HCT116 (cell line): ENCODE measurements at regions not wholly inside any gene's neighbourhood (a gene's known extent, or its start where the extent isn't known, plus 50 kb on each side); places are given as distances from the start of the nearest gene placed in this dataset.

ENCODE experiments used
- ATAC-seq: fragments of 200-7000 bp; cut with Tn5 transposase; 2 replicates; pipeline ENCODE4 v1.9.1; 2020; ENCODE audit warnings: mild to moderate bottlenecking, moderate library complexity
- BruUV-seq: library from RNA; stranded (reverse); fragments of 400-500 nt; replicated peaks from 2 replicates; lab custom pipeline; 2021; lab: Mats Ljungman, UMichigan
- CTCF ChIA-PET: fragments of 300-600 bp; sonication (Branson Sonifier 250); formaldehyde crosslinking; loops from one replicate; lab custom pipeline; 2021; ENCODE audit warnings: antibody characterized with exemption; lab: Charles Lee
- POLR2A ChIA-PET: fragments of 300-600, 350-600 bp; sonication (Branson Sonifier 250); formaldehyde crosslinking; loops from one replicate; lab custom pipeline; 2021; ENCODE audit warnings: antibody characterized with exemption; lab: Charles Lee
- RAD21 ChIA-PET, 2 experiments: fragments of 300-600 bp; sonication (Branson Sonifier 250); formaldehyde crosslinking; loops; one replicate each; lab custom pipeline; 2023; ENCODE audit warnings: low total read pairs in 2 of 2; ENCODE audit not compliant: uncharacterized antibody in 2 of 2, unreplicated experiment in 2 of 2, low non-redundant PET in 1 of 2; lab: Charles Lee
- DNase-seq: peaks from one replicate; pipeline ENCODE4 v3.0.0-alpha.2; 2010; ENCODE audit warnings: low read depth, low spot score
- H2AFZ ChIP-seq: fragments of 200-600 bp; shearing (Covaris generic), sonication (generic); 2 replicates; pipeline ENCODE4 v1.6.1; 2017; ENCODE audit warnings: low read depth, mixed run types, mixed read lengths, antibody characterized with exemption, low read length; ENCODE audit not compliant: poor library complexity, severe bottlenecking
- H3K27ac ChIP-seq: 2 replicates; pipeline ENCODE4 v1.5.1; 2012; ENCODE audit warnings: low read depth, low read length
- H3K27me3 ChIP-seq: fragments of 200-600 bp; sonication (generic); 2 replicates; pipeline ENCODE4 v1.6.1; 2016; ENCODE audit warnings: mixed run types, low read length, mixed read lengths; ENCODE audit not compliant: insufficient read depth
- H3K36me3 ChIP-seq, 2 experiments: fragments of 200-500 bp in 1 of 2; fragments of 200-600 bp in 1 of 2; sonication (Bioruptor generic) in 1 of 2; sonication (generic) in 1 of 2; 2 replicates each; pipeline versions ENCODE4 v1.5.1 to v1.6.1; 2014 to 2016; ENCODE audit warnings: low read length in 2 of 2, inconsistent platforms in 1 of 2, mixed read lengths in 1 of 2, mixed run types in 1 of 2; ENCODE audit not compliant: insufficient read depth in 2 of 2, control insufficient read depth in 1 of 2
- H3K4me1 ChIP-seq, 2 experiments: fragments of 200-600 bp in 1 of 2; sonication (generic) in 1 of 2; 2 replicates each; pipeline versions ENCODE4 v1.5.1 to v1.6.1; 2012 to 2017; ENCODE audit warnings: low read length in 2 of 2, inconsistent platforms in 1 of 2, mild to moderate bottlenecking in 1 of 2, mixed read lengths in 1 of 2, mixed run types in 1 of 2, moderate library complexity in 1 of 2; ENCODE audit not compliant: insufficient read depth in 2 of 2, control insufficient read depth in 1 of 2
- H3K4me2 ChIP-seq: fragments of 200-600 bp; sonication (generic); 2 replicates; pipeline ENCODE4 v1.6.1; 2017; ENCODE audit warnings: mixed run types, low read length, mixed read lengths
- H3K4me3 ChIP-seq, 2 experiments: fragments of 200-600 bp in 1 of 2; sonication (generic) in 1 of 2; replicated peaks in 1 of 2; 2 replicates each; pipeline ENCODE4 v1.5.1; 2011 to 2016; ENCODE audit warnings: low read length in 2 of 2, control low read depth in 1 of 2, low read depth in 1 of 2, mild to moderate bottlenecking in 1 of 2, mixed read lengths in 1 of 2, mixed run types in 1 of 2
- H3K79me2 ChIP-seq: fragments of 200-600 bp; sonication (generic); 2 replicates; pipeline ENCODE4 v1.6.1; 2017; ENCODE audit warnings: mild to moderate bottlenecking, mixed run types, low read length, moderate library complexity, mixed read lengths; ENCODE audit not compliant: insufficient read depth
- H3K9ac ChIP-seq: fragments of 200-600 bp; sonication (generic); 2 replicates; pipeline ENCODE4 v1.6.1; 2016; ENCODE audit warnings: low read length, mixed read lengths
- H3K9me2 ChIP-seq: fragments of 200-600 bp; sonication (generic), shearing (Covaris generic); 2 replicates; pipeline ENCODE4 v1.6.1; 2017; ENCODE audit warnings: mixed run types, mild to moderate bottlenecking, moderate library complexity; ENCODE audit not compliant: insufficient read depth
- H3K9me3 ChIP-seq, 2 experiments: fragments of 200-500 bp in 1 of 2; fragments of 200-600 bp in 1 of 2; sonication (Bioruptor generic) in 1 of 2; sonication (generic) in 1 of 2; 2 replicates each; pipeline ENCODE4 v1.6.1; 2014 to 2017; ENCODE audit warnings: low read length in 2 of 2, mixed read lengths in 2 of 2, inconsistent platforms in 1 of 2, low read depth in 1 of 2, mild to moderate bottlenecking in 1 of 2, mixed run types in 1 of 2, moderate library complexity in 1 of 2; ENCODE audit not compliant: control insufficient read depth in 1 of 2, insufficient read depth in 1 of 2
- H4K20me1 ChIP-seq: fragments of 200-600 bp; sonication (generic), shearing (Covaris generic); 2 replicates; pipeline ENCODE4 v1.6.1; 2017; ENCODE audit warnings: mixed run types, mild to moderate bottlenecking, moderate library complexity; ENCODE audit not compliant: insufficient read depth
- ATF3 ChIP-seq: IDR thresholded peaks from 2 replicates; pipeline ENCODE4 v1.6.1; 2012
- CBX3 ChIP-seq: IDR thresholded peaks from 2 replicates; pipeline ENCODE4 v1.6.1; 2012; ENCODE audit warnings: low read depth
- CEBPB ChIP-seq: IDR thresholded peaks from 2 replicates; pipeline ENCODE4 v1.6.1; 2012; ENCODE audit warnings: low read depth
- EGR1 ChIP-seq: IDR thresholded peaks from 2 replicates; pipeline ENCODE4 v1.6.1; 2012; ENCODE audit warnings: low read depth
- EZH2 ChIP-seq: fragments of 200-600 bp; sonication (generic); IDR thresholded peaks from 2 replicates; pipeline ENCODE4 v1.6.1; 2017; ENCODE audit warnings: antibody characterized with exemption, mixed run types
- RAD21 ChIP-seq: IDR thresholded peaks from 2 replicates; pipeline ENCODE4 v1.6.1; 2012; ENCODE audit warnings: low read depth, mild to moderate bottlenecking
- SP1 ChIP-seq: IDR thresholded peaks from 2 replicates; pipeline ENCODE4 v1.6.1; 2012; ENCODE audit warnings: low read depth
- intact Hi-C: fragments of 100-400 bp; cut with micrococcal nuclease; formaldehyde crosslinking; loops from 2 replicates; pipeline ENCODE4 v1.10.0; 2022
- TF ChIP-seq, protein P1 (sequence below): IDR thresholded peaks from 2 replicates; pipeline ENCODE4 v1.6.1; 2011; ENCODE audit warnings: mild to moderate bottlenecking, low read length, moderate library complexity; ENCODE audit not compliant: insufficient replicate concordance; ENCODE audit errors: extremely low read depth
- TF ChIP-seq, protein P2 (sequence below): IDR thresholded peaks from 2 replicates; pipeline ENCODE4 v1.6.1; 2012; ENCODE audit warnings: low read depth

- H3K9me2 ChIP-seq = no peaks in the 10 kb centered on the region
- no peak overlapping the region for H2AFZ ChIP-seq
- H4K20me1 ChIP-seq = no peaks in the 10 kb centered on the region
- H3K4me3 ChIP-seq = no peak overlapping the region
- BruUV-seq = no TSS peak
- H3K9ac ChIP-seq = no peak overlapping the region
- ChIA-PET CTCF (no interaction called here), POLR2A (no interaction called here), RAD21 (no interaction called here)
- TF ChIP-seq RAD21 (no peak), CEBPB (no peak), SP1 (no peak), ATF3 (no peak), EGR1 (no peak), EZH2 (no peak), CBX3 (no peak)
- TF ChIP-seq, protein P1, sequence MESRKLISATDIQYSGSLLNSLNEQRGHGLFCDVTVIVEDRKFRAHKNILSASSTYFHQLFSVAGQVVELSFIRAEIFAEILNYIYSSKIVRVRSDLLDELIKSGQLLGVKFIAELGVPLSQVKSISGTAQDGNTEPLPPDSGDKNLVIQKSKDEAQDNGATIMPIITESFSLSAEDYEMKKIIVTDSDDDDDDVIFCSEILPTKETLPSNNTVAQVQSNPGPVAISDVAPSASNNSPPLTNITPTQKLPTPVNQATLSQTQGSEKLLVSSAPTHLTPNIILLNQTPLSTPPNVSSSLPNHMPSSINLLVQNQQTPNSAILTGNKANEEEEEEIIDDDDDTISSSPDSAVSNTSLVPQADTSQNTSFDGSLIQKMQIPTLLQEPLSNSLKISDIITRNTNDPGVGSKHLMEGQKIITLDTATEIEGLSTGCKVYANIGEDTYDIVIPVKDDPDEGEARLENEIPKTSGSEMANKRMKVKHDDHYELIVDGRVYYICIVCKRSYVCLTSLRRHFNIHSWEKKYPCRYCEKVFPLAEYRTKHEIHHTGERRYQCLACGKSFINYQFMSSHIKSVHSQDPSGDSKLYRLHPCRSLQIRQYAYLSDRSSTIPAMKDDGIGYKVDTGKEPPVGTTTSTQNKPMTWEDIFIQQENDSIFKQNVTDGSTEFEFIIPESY = no peak
- TF ChIP-seq, protein P2, sequence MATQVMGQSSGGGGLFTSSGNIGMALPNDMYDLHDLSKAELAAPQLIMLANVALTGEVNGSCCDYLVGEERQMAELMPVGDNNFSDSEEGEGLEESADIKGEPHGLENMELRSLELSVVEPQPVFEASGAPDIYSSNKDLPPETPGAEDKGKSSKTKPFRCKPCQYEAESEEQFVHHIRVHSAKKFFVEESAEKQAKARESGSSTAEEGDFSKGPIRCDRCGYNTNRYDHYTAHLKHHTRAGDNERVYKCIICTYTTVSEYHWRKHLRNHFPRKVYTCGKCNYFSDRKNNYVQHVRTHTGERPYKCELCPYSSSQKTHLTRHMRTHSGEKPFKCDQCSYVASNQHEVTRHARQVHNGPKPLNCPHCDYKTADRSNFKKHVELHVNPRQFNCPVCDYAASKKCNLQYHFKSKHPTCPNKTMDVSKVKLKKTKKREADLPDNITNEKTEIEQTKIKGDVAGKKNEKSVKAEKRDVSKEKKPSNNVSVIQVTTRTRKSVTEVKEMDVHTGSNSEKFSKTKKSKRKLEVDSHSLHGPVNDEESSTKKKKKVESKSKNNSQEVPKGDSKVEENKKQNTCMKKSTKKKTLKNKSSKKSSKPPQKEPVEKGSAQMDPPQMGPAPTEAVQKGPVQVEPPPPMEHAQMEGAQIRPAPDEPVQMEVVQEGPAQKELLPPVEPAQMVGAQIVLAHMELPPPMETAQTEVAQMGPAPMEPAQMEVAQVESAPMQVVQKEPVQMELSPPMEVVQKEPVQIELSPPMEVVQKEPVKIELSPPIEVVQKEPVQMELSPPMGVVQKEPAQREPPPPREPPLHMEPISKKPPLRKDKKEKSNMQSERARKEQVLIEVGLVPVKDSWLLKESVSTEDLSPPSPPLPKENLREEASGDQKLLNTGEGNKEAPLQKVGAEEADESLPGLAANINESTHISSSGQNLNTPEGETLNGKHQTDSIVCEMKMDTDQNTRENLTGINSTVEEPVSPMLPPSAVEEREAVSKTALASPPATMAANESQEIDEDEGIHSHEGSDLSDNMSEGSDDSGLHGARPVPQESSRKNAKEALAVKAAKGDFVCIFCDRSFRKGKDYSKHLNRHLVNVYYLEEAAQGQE = no peak
- H3K4me2 ChIP-seq = no peak overlapping the region
- H3K27me3 ChIP-seq = no peaks in the 10 kb centered on the region
- no peaks in the 10 kb centered on the region for H3K79me2 ChIP-seq
- H3K4me1 ChIP-seq = no peaks in the 10 kb centered on the region
- ATAC-seq (no peak), DNase-seq (no peak)
- intact Hi-C loops = no loop called here
- H3K27ac ChIP-seq = no peak overlapping the region
- H3K36me3 ChIP-seq = no peaks in the 10 kb centered on the region
- H3K9me3 ChIP-seq = no peaks in the 10 kb centered on the region
These were observed 411.6 kb upstream of the PTGER4 start for GRCh38 chr5:40268088-40268487.
